Common myeloid progenitor, CD34-positive (primary cell): ENCODE measurements at regions not wholly inside any gene's neighbourhood (a gene's known extent, or its start where the extent isn't known, plus 50 kb on each side); places are given as distances from the start of the nearest gene placed in this dataset.

Source experiments
- CTCF ChIA-PET: fragments of 350-600 bp; sonication (Branson Sonifier 250); formaldehyde crosslinking; loops from one replicate; lab custom pipeline; 2021; ENCODE audit warnings: antibody characterized with exemption; lab: Charles Lee
- POLR2A ChIA-PET: fragments of 350-600 bp; sonication (Branson Sonifier 250); formaldehyde crosslinking; loops from one replicate; lab custom pipeline; 2021; ENCODE audit warnings: antibody characterized with exemption; lab: Charles Lee
- DNase-seq, 3 donors: peaks; one replicate each; pipeline versions ENCODE4 v3.0.0 to v3.0.0-alpha.2; 2013
- H3K27ac ChIP-seq, 2 experiments: 1 replicate in 1 of 2; 2 replicates in 1 of 2; pipeline ENCODE4 v1.7.0; 2013; ENCODE audit warnings: inconsistent platforms in 2 of 2, low read length in 2 of 2, mild to moderate bottlenecking in 2 of 2, low read depth in 1 of 2, moderate library complexity in 1 of 2; ENCODE audit not compliant: severe bottlenecking in 2 of 2, insufficient read depth in 1 of 2, poor library complexity in 1 of 2
- H3K27me3 ChIP-seq, 5 experiments: replicated peaks in 2 of 5; 1 replicate in 3 of 5; 2 replicates in 2 of 5; pipeline versions ENCODE4 v1.6.1 to v1.7.0; 2013; ENCODE audit warnings: low read length in 4 of 5, mild to moderate bottlenecking in 2 of 5, moderate library complexity in 2 of 5, inconsistent platforms in 1 of 5; ENCODE audit not compliant: insufficient read depth in 5 of 5, control insufficient read depth in 4 of 5
- H3K36me3 ChIP-seq, 4 experiments: 1 replicate in 2 of 4; 2 replicates in 2 of 4; pipeline versions ENCODE4 v1.6.1 to v1.7.0; 2013; ENCODE audit warnings: low read length in 3 of 4, control low read depth in 1 of 4, mild to moderate bottlenecking in 1 of 4; ENCODE audit not compliant: control insufficient read depth in 4 of 4, insufficient read depth in 4 of 4
- H3K4me1 ChIP-seq, 4 experiments: 1 replicate in 3 of 4; 2 replicates in 1 of 4; pipeline versions ENCODE4 v1.6.1 to v1.7.1; 2013; ENCODE audit warnings: low read length in 3 of 4, mild to moderate bottlenecking in 3 of 4, control low read depth in 1 of 4, inconsistent platforms in 1 of 4, moderate library complexity in 1 of 4; ENCODE audit not compliant: control insufficient read depth in 4 of 4, insufficient read depth in 4 of 4; ENCODE audit errors: control extremely low read depth in 1 of 4
- H3K4me3 ChIP-seq, 7 experiments: 1 replicate in 4 of 7; 2 replicates in 3 of 7; pipeline versions ENCODE4 v1.5.1 to v1.7.0; 2013; ENCODE audit warnings: mild to moderate bottlenecking in 7 of 7, low read length in 6 of 7, moderate library complexity in 6 of 7, inconsistent platforms in 2 of 7, low read depth in 2 of 7, control low read depth in 1 of 7; ENCODE audit not compliant: insufficient read depth in 4 of 7, control insufficient read depth in 1 of 7; ENCODE audit errors: extremely low read depth in 1 of 7
- H3K9me3 ChIP-seq, 5 experiments: 1 replicate in 4 of 5; 2 replicates in 1 of 5; pipeline versions ENCODE4 v1.6.1 to v1.7.1; 2013; ENCODE audit warnings: low read length in 4 of 5, mild to moderate bottlenecking in 2 of 5, inconsistent platforms in 1 of 5, low read depth in 1 of 5, moderate library complexity in 1 of 5; ENCODE audit not compliant: control insufficient read depth in 4 of 5, insufficient read depth in 2 of 5; ENCODE audit errors: control extremely low read depth in 1 of 5
- WGBS: methylation state at CpG from one replicate; pipeline ENCODE4 v1.1.5; 2013; ENCODE audit not compliant: insufficient coverage; 5-methylcytosine and 5-hydroxymethylcytosine counted together

GRCh38 chr17:15892731-15893657, 51.9 kb upstream of the ADORA2B start:
- no peaks in the 10 kb centered on the region for H3K27me3 ChIP-seq
- H3K27ac ChIP-seq, result no peak overlapping the region
- peaks cover 0 to 27% (median 3%) of the 10 kb centered on the region in 4 experiments for H3K4me1 ChIP-seq
- no peak for DNase-seq
- peaks cover 0 to 2% (median 0%) of the 10 kb centered on the region in 5 experiments for H3K9me3 ChIP-seq
- POLR2A ChIA-PET, result no interaction called here
- 96% methylated on average over 4 of the region's 9 CpGs for WGBS
- CTCF ChIA-PET, result no interaction called here
- H3K36me3 ChIP-seq, result no peaks in the 10 kb centered on the region
- H3K4me3 ChIP-seq, result no peak overlapping the region

- H3K4me3 ChIP-seq, result no peak overlapping the region
- peaks cover 0 to 27% (median 3%) of the 10 kb centered on the region in 4 experiments for H3K4me1 ChIP-seq
- CTCF ChIA-PET, result no interaction called here
- H3K27me3 ChIP-seq, result no peaks in the 10 kb centered on the region
- no peak for DNase-seq
- no peak overlapping the region for H3K27ac ChIP-seq
- POLR2A ChIA-PET, result interaction anchor here (1.0 kb wide), 1 partner anchor 31 kb away, joined by 3 read pairs; no protein-coding TSS in a partner anchor
- WGBS, result 100% methylated on average over 2 of the region's 2 CpGs
- H3K36me3 ChIP-seq, result no peaks in the 10 kb centered on the region
- H3K9me3 ChIP-seq, result peaks cover 0 to 2% (median 0%) of the 10 kb centered on the region in 5 experiments
Observed at GRCh38 chr17:15893658-15894024, 51.3 kb upstream of the ADORA2B start.

DNA sequence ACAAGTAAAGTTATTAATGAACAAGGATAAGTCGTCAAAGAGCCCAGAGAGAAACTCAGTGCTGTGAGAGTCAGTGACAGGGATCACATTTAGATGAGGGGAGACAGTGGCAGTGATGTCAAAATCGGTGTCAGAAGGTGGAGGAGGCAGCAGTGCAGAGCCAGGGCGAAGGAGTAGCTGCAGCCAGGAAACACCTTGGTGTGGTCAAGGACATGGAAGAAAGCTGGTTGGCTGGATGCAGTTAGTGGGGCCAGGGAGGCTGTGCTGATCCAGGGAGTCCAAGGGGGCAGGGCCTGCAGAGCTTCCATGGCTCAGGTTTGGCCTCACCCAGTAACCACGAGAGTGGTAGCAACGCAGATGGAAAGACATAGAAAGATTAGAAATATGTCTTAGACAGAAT, 50.7 kb upstream of the ADORA2B start:
- H3K27ac ChIP-seq, result no peak overlapping the region
- CTCF ChIA-PET, result interaction anchor here (0.6 kb wide), 1 partner anchor 189 kb away, joined by 4 read pairs; no protein-coding TSS in a partner anchor
- H3K9me3 ChIP-seq, result peaks cover 0 to 2% (median 0%) of the 10 kb centered on the region in 5 experiments
- H3K4me3 ChIP-seq, result no peak overlapping the region
- H3K4me1 ChIP-seq, result peaks cover 0 to 27% (median 3%) of the 10 kb centered on the region in 4 experiments
- 69% methylated on average over 5 of the region's 5 CpGs for WGBS
- no peaks in the 10 kb centered on the region for H3K27me3 ChIP-seq
- peak in 2 of 3 donors; percentile 68 to 84 for DNase-seq
- no peaks in the 10 kb centered on the region for H3K36me3 ChIP-seq
- POLR2A ChIA-PET, result interaction anchor here (1.0 kb wide), 1 partner anchor 30 kb away, joined by 3 read pairs; no protein-coding TSS in a partner anchor

- Histone ChIP-seq H3K4me3 (no peak overlapping the region), H3K4me1 (peaks cover 0 to 27% (median 3%) of the 10 kb centered on the region in 4 experiments), H3K36me3 (no peaks in the 10 kb centered on the region), H3K27me3 (no peaks in the 10 kb centered on the region), H3K27ac (no peak overlapping the region), H3K9me3 (peaks cover 0 to 2% (median 0%) of the 10 kb centered on the region in 5 experiments)
- DNase-seq, result no peak
- ChIA-PET CTCF (interaction anchor here (0.6 kb wide), 1 partner anchor 188 kb away, joined by 4 read pairs; no protein-coding TSS in a partner anchor), POLR2A (interaction anchor here (1.0 kb wide), 1 partner anchor 29 kb away, joined by 3 read pairs; no protein-coding TSS in a partner anchor)
- WGBS, result 93% methylated on average over 8 of the region's 12 CpGs
Observed at GRCh38 chr17:15894913-15895658, 49.8 kb upstream of the ADORA2B start.
